ENCODE measurements at regions not wholly inside any gene's neighbourhood (a gene's known extent, or its start where the extent isn't known, plus 50 kb on each side); places are given as distances from the start of the nearest gene placed in this dataset.

DNA sequence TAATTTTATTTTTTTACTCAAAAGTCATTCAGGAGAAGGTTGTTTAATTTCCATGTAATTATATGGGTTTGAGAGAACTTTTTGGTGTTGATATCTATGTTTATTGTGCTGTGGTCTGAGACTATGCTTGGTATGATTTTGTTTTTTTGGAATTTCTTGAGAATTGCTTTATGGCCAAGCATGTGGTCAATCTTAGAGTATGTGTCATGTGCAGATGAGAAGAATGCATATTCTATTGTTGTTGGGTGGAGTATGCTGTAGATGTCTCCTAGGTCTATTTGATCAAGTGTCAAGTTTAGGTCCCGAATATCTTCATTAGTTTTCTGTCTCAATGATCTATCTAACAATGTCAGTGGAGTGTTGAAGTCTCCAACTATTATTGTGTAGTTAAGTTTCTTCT, 134.9 kb downstream of the HMHB1 start:
- TF ChIP-seq, protein P1, sequence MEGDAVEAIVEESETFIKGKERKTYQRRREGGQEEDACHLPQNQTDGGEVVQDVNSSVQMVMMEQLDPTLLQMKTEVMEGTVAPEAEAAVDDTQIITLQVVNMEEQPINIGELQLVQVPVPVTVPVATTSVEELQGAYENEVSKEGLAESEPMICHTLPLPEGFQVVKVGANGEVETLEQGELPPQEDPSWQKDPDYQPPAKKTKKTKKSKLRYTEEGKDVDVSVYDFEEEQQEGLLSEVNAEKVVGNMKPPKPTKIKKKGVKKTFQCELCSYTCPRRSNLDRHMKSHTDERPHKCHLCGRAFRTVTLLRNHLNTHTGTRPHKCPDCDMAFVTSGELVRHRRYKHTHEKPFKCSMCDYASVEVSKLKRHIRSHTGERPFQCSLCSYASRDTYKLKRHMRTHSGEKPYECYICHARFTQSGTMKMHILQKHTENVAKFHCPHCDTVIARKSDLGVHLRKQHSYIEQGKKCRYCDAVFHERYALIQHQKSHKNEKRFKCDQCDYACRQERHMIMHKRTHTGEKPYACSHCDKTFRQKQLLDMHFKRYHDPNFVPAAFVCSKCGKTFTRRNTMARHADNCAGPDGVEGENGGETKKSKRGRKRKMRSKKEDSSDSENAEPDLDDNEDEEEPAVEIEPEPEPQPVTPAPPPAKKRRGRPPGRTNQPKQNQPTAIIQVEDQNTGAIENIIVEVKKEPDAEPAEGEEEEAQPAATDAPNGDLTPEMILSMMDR (IDR thresholded peaks at IDR 0.05; ENCODE audit: low read depth, low read length): no peak
- no peak for TF ChIP-seq EZH2phosphoT487 (IDR thresholded peaks at IDR 0.05; ENCODE audit: low read depth)
